GM12891 (cell line): ENCODE measurements at regions not wholly inside any gene's neighbourhood (a gene's known extent, or its start where the extent isn't known, plus 50 kb on each side); places are given as distances from the start of the nearest gene placed in this dataset.
"Not testable (repeated sequence)": the region's sequence is repeated elsewhere in the genome, so short reads cannot be mapped to it uniquely, and the experiment has no call there.

Source experiments
- POLR2A ChIP-seq: IDR thresholded peaks from 2 replicates; pipeline ENCODE4 v1.6.1; 2011; ENCODE audit warnings: low read depth, low read length, control low read depth
- TAF1 ChIP-seq: IDR thresholded peaks from 2 replicates; pipeline ENCODE4 v1.6.1; 2011; ENCODE audit warnings: low read depth, low read length, control low read depth

- not testable (repeated sequence) for TF ChIP-seq TAF1, POLR2A
Measured at GRCh38 chr3:153231245-153231644, 69.2 kb downstream of the RAP2B start.
